Sigmoid colon (tissue), 6 donors: ENCODE measurements at regions not wholly inside any gene's neighbourhood (a gene's known extent, or its start where the extent isn't known, plus 50 kb on each side); places are given as distances from the start of the nearest gene placed in this dataset.

ENCODE experiments used
- DNase-seq: peaks from one replicate; pipeline ENCODE4 v3.0.0-alpha.2; 2019
- H3K27ac ChIP-seq, 4 donors: fragments of 200-600 bp; sonication (generic); one replicate each; pipeline ENCODE4 v1.5.1; 2016 to 2019; ENCODE audit warnings: mild to moderate bottlenecking in 1 of 4
- H3K27me3 ChIP-seq, 3 donors: fragments of 200-600 bp; sonication (generic); one replicate each; pipeline ENCODE4 v1.5.1; 2019; ENCODE audit warnings: mild to moderate bottlenecking in 1 of 3
- H3K36me3 ChIP-seq, 4 donors: fragments of 200-600 bp; sonication (generic); one replicate each; pipeline ENCODE4 v1.5.1; 2016 to 2019
- H3K4me1 ChIP-seq, 4 donors: fragments of 200-600 bp; sonication (generic); one replicate each; pipeline ENCODE4 v1.5.1; 2017 to 2019
- H3K4me3 ChIP-seq, 4 donors: fragments of 200-600 bp; sonication (generic); one replicate each; pipeline ENCODE4 v1.5.1; 2017 to 2019; ENCODE audit warnings: mild to moderate bottlenecking in 2 of 4, moderate library complexity in 1 of 4
- H3K9me3 ChIP-seq, 4 donors: fragments of 200-600 bp in 3 of 4; sonication (generic) in 3 of 4; one replicate each; pipeline versions ENCODE4 v1.5.1 to v1.6.1; 2013 to 2019
- CTCF ChIP-seq, 4 experiments: fragments of 450-650 bp in 3 of 4; fragments of 200-600 bp in 1 of 4; IDR thresholded peaks; one replicate each; pipeline ENCODE4 v1.5.1; 2016 to 2019; ENCODE audit warnings: antibody characterized with exemption in 4 of 4, mild to moderate bottlenecking in 3 of 4, moderate library complexity in 2 of 4
- EP300 ChIP-seq, 4 donors: sonication (generic); formaldehyde crosslinking; IDR thresholded peaks; one replicate each; pipeline ENCODE4 v1.6.1; 2017; ENCODE audit warnings: antibody characterized with exemption in 4 of 4
- POLR2A ChIP-seq, 2 donors: fragments of 450-650 bp; IDR thresholded peaks; one replicate each; pipeline ENCODE4 v1.6.1; 2016; ENCODE audit warnings: antibody characterized with exemption in 2 of 2, mild to moderate bottlenecking in 2 of 2, moderate library complexity in 2 of 2
- POLR2AphosphoS5 ChIP-seq, 4 donors: sonication (generic); formaldehyde crosslinking; IDR thresholded peaks; one replicate each; pipeline ENCODE4 v1.6.1; 2017; ENCODE audit warnings: antibody characterized with exemption in 4 of 4
- WGBS, 2 donors: extraction: QIAGEN DNeasy Blood & Tissue Kit; methylation state at CpG; one replicate each; pipeline ENCODE4 v1.1.7; 2013; 5-methylcytosine and 5-hydroxymethylcytosine counted together
- intact Hi-C: fragments of 100-400 bp; cut with DNase I; formaldehyde crosslinking; loops from one replicate; pipeline ENCODE4 v1.15.1; 2023
- donor health status: healthy with polysubstance abuse.
- donor health status: healthy.

- Histone ChIP-seq H3K27me3 (no peaks in the 10 kb centered on the region), H3K27ac (peak overlapping the region in 3 of 4 donors; percentile 30 to 67 (median 34)), H3K4me1 (peaks cover 0 to 11% (median 0%) of the 10 kb centered on the region in 4 donors), H3K36me3 (no peaks in the 10 kb centered on the region), H3K9me3 (no peaks in the 10 kb centered on the region), H3K4me3 (no peak overlapping the region)
- intact Hi-C loops, result no loop called here
- TF ChIP-seq CTCF (IDR thresholded peaks at IDR 0.05) (no peak), POLR2A (IDR thresholded peaks at IDR 0.05) (no peak), EP300 (IDR thresholded peaks at IDR 0.05) (no peak), POLR2AphosphoS5 (IDR thresholded peaks at IDR 0.05) (no peak)
- 71 to 81% methylated on average over 9 of the region's 9 CpGs for WGBS, 2 donors
- peak; percentile 82 for DNase-seq
These were observed 99.5 kb downstream of the HS1BP3 start for GRCh38 chr2:20551260-20551944.

GRCh38 chr2:20551945-20552328 is 99.0 kb downstream of the HS1BP3 start:
- intact Hi-C loops, result no loop called here
- WGBS, 2 donors, result 85 to 92% methylated on average over 5 of the region's 5 CpGs
- no peak for DNase-seq
- no peak overlapping the region for H3K4me3 ChIP-seq
- H3K27ac ChIP-seq, result peak overlapping the region in 2 of 4 donors; percentile 34 to 67
- H3K27me3 ChIP-seq, result no peaks in the 10 kb centered on the region
- peaks cover 0 to 11% (median 0%) of the 10 kb centered on the region in 4 donors for H3K4me1 ChIP-seq
- no peaks in the 10 kb centered on the region for H3K9me3 ChIP-seq
- H3K36me3 ChIP-seq, result no peaks in the 10 kb centered on the region
- TF ChIP-seq EP300 (IDR thresholded peaks at IDR 0.05) (no peak), POLR2A (IDR thresholded peaks at IDR 0.05) (no peak), CTCF (IDR thresholded peaks at IDR 0.05) (no peak), POLR2AphosphoS5 (IDR thresholded peaks at IDR 0.05) (no peak)

GRCh38 chr2:20552847-20553246 is 98.1 kb downstream of the HS1BP3 start:
- Histone ChIP-seq H3K27me3 (no peaks in the 10 kb centered on the region), H3K4me3 (no peak overlapping the region), H3K36me3 (no peaks in the 10 kb centered on the region), H3K9me3 (no peaks in the 10 kb centered on the region), H3K4me1 (peaks cover 0 to 11% (median 0%) of the 10 kb centered on the region in 4 donors), H3K27ac (no peak overlapping the region)
- DNase-seq, result no peak
- intact Hi-C loops, result no loop called here
- TF ChIP-seq EP300 (IDR thresholded peaks at IDR 0.05), result no peak
- TF ChIP-seq POLR2AphosphoS5 (IDR thresholded peaks at IDR 0.05), result no peak
- no peak for TF ChIP-seq CTCF (IDR thresholded peaks at IDR 0.05)
- no peak for TF ChIP-seq POLR2A (IDR thresholded peaks at IDR 0.05)
- 81 to 91% methylated on average over 3 of the region's 3 CpGs for whole genome bisulfite sequencing, 2 donors

DNA sequence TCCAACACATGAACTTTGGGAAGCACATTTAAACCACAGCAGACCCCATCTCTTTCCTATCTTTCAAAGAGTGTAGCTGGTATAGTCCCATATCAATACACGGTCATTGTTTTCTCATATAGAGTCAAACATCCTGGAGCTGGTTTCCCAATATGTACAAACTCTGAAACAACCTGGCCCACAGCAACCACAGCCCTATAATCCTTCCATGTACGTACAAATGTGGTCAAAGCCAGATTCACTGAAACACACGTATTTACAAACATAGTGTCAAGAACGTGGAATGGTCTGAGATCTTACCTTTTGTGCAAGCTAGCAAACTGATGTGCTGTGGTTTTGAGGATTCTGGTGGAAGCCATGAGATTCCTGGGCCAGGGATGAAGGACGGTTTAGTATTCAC is 97.3 kb downstream of the HS1BP3 start:
- intact Hi-C loops, result no loop called here
- 72 to 73% methylated on average over 5 of the region's 5 CpGs for WGBS, 2 donors
- TF ChIP-seq EP300 (IDR thresholded peaks at IDR 0.05) (no peak), POLR2AphosphoS5 (IDR thresholded peaks at IDR 0.05) (no peak), POLR2A (IDR thresholded peaks at IDR 0.05) (no peak), CTCF (IDR thresholded peaks at IDR 0.05) (no peak)

DNA sequence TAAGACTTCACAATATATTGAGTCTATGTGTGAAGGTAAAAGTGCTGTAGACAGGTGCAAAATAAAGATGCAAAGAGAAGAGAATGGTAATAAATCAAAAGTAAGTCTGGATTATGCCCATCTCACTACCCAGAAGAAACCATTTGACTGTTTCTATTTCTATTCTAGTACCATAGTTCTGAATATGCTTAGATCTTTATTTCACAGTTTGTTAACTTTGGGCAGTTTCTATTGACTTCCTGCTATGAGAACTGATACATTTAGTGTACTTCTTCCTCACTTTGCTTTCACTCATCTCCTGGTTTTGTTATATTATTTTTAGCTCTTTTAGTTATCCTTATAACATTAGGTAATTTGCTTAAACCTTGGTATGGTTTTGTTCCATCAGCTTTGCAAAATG is 94.9 kb downstream of the HS1BP3 start:
- peaks cover 0 to 9% (median 0%) of the 10 kb centered on the region in 4 donors for H3K4me1 ChIP-seq
- no peaks in the 10 kb centered on the region for H3K9me3 ChIP-seq
- no peak for DNase-seq
- no peaks in the 10 kb centered on the region for H3K36me3 ChIP-seq
- no peak overlapping the region for H3K4me3 ChIP-seq
- intact Hi-C loops, result no loop called here
- H3K27ac ChIP-seq, result no peak overlapping the region
- TF ChIP-seq CTCF (IDR thresholded peaks at IDR 0.05) (no peak), EP300 (IDR thresholded peaks at IDR 0.05) (no peak)
- no peaks in the 10 kb centered on the region for H3K27me3 ChIP-seq

More for the DNA sequence above, 97.3 kb downstream of the HS1BP3 start:
- DNase-seq, result no peak
- H3K4me3 ChIP-seq, result no peak overlapping the region
- no peak overlapping the region for H3K27ac ChIP-seq
- no peaks in the 10 kb centered on the region for H3K27me3 ChIP-seq
- H3K4me1 ChIP-seq, result peaks cover 0 to 11% (median 0%) of the 10 kb centered on the region in 4 donors
- no peaks in the 10 kb centered on the region for H3K9me3 ChIP-seq
- no peaks in the 10 kb centered on the region for H3K36me3 ChIP-seq
